B cell (primary cell): ENCODE measurements at regions not wholly inside any gene's neighbourhood (a gene's known extent, or its start where the extent isn't known, plus 50 kb on each side); places are given as distances from the start of the nearest gene placed in this dataset.

Experiments used
- ATAC-seq: fragments of 200-7000 bp; cut with Tn5 transposase; one replicate; pipeline ENCODE4 v1.10.0; 2021; ENCODE audit warnings: low read depth, mild to moderate bottlenecking, moderate number of reproducible peaks, moderate library complexity
- CTCF ChIA-PET: fragments of 350-600 bp; sonication (Branson Sonifier 250); formaldehyde crosslinking; loops from one replicate; lab custom pipeline; 2021; ENCODE audit warnings: antibody characterized with exemption, inconsistent platforms; lab: Charles Lee
- POLR2A ChIA-PET: fragments of 350-600 bp; sonication (Branson Sonifier 250); formaldehyde crosslinking; loops from one replicate; lab custom pipeline; 2021; ENCODE audit warnings: antibody characterized with exemption; lab: Charles Lee
- DNase-seq: peaks from one replicate; pipeline ENCODE4 v3.0.0; 2013
- H2AFZ ChIP-seq: 2 replicates; pipeline ENCODE4 v1.6.1; 2012; ENCODE audit warnings: mild to moderate bottlenecking, low read depth, low read length; ENCODE audit not compliant: insufficient read depth, poor library complexity, severe bottlenecking
- H3K27ac ChIP-seq, 2 donors: 1 replicate in 1 of 2; 2 replicates in 1 of 2; pipeline ENCODE4 v1.5.1; 2012 to 2013; ENCODE audit warnings: low read length in 2 of 2, mild to moderate bottlenecking in 2 of 2, moderate library complexity in 1 of 2
- H3K27me3 ChIP-seq, 4 experiments: fragments of 200-600 bp in 1 of 4; sonication (generic) in 1 of 4; replicated peaks in 1 of 4; 1 replicate in 2 of 4; 2 replicates in 2 of 4; pipeline versions ENCODE4 v1.6.1 to v1.7.0; 2013 to 2016; ENCODE audit warnings: low read length in 3 of 4, mild to moderate bottlenecking in 2 of 4, mixed read lengths in 1 of 4, moderate library complexity in 1 of 4; ENCODE audit not compliant: insufficient read depth in 4 of 4, control insufficient read depth in 3 of 4; ENCODE audit errors: control extremely low read depth in 1 of 4
- H3K36me3 ChIP-seq, 2 experiments: replicated peaks in 1 of 2; 1 replicate in 1 of 2; 2 replicates in 1 of 2; pipeline versions ENCODE4 v1.6.1 to v1.7.1; 2013; ENCODE audit warnings: low read length in 1 of 2; ENCODE audit not compliant: insufficient read depth in 2 of 2, control insufficient read depth in 1 of 2; ENCODE audit errors: control extremely low read depth in 1 of 2, extremely low read depth in 1 of 2
- H3K4me1 ChIP-seq, 2 donors: fragments of 200-600 bp in 1 of 2; sonication (generic) in 1 of 2; 1 replicate in 1 of 2; 2 replicates in 1 of 2; pipeline versions ENCODE4 v1.5.1 to v1.6.1; 2013 to 2017; ENCODE audit warnings: low read length in 2 of 2; ENCODE audit not compliant: control insufficient read depth in 2 of 2, insufficient read depth in 2 of 2
- H3K4me2 ChIP-seq: replicated peaks from 2 replicates; pipeline ENCODE3; 2012; ENCODE audit warnings: mild to moderate bottlenecking, low read depth, low read length; ENCODE audit not compliant: poor library complexity, severe bottlenecking
- H3K4me3 ChIP-seq, 5 experiments: fragments of 200-600 bp in 1 of 5; sonication (generic) in 1 of 5; 1 replicate in 3 of 5; 2 replicates in 2 of 5; pipeline versions ENCODE4 v1.5.1 to v1.7.0; 2011 to 2016; ENCODE audit warnings: low read length in 4 of 5, mild to moderate bottlenecking in 4 of 5, low read depth in 2 of 5, control low read depth in 1 of 5, moderate library complexity in 1 of 5; ENCODE audit not compliant: insufficient read depth in 1 of 5; ENCODE audit errors: control extremely low read depth in 1 of 5, extremely low read depth in 1 of 5
- H3K79me2 ChIP-seq: fragments of 200-600 bp; sonication (generic); one replicate; pipeline ENCODE4 v1.6.0; 2016; ENCODE audit warnings: low read length; ENCODE audit not compliant: control insufficient read depth, insufficient read depth
- H3K9ac ChIP-seq: fragments of 200-600 bp; sonication (generic); 2 replicates; pipeline ENCODE4 v1.6.1; 2017; ENCODE audit warnings: mild to moderate bottlenecking, low read length, moderate library complexity
- H3K9me3 ChIP-seq, 3 donors: one replicate each; pipeline versions ENCODE4 v1.6.1 to v1.7.1; 2013; ENCODE audit warnings: low read length in 2 of 3; ENCODE audit not compliant: control insufficient read depth in 2 of 3, insufficient read depth in 1 of 3; ENCODE audit errors: control extremely low read depth in 1 of 3
- H4K20me1 ChIP-seq: 2 replicates; pipeline ENCODE4 v1.6.0; 2012; ENCODE audit warnings: mild to moderate bottlenecking, low read length; ENCODE audit not compliant: insufficient read depth, control insufficient read depth, poor library complexity, severe bottlenecking
- H3K27ac Mint-ChIP-seq: one replicate; pipeline ENCODE4 v1.8.0; 2021; ENCODE audit warnings: mixed read lengths
- H3K27me3 Mint-ChIP-seq: one replicate; pipeline ENCODE4 v1.8.0; 2021; ENCODE audit warnings: mixed read lengths
- H3K4me1 Mint-ChIP-seq: one replicate; pipeline ENCODE4 v1.8.0; 2021; ENCODE audit warnings: mixed read lengths
- H3K4me3 Mint-ChIP-seq: one replicate; pipeline ENCODE4 v1.8.0; 2021; ENCODE audit warnings: mixed read lengths
- H3K9me3 Mint-ChIP-seq: one replicate; pipeline ENCODE4 v1.8.0; 2022; ENCODE audit warnings: mixed read lengths; ENCODE audit not compliant: insufficient read depth
- CTCF ChIP-seq: fragments of 200-600 bp; IDR thresholded peaks from one replicate; pipeline ENCODE4 v1.8.0; 2022; ENCODE audit warnings: antibody characterized with exemption, mild to moderate bottlenecking
- EZH2 ChIP-seq: IDR thresholded peaks from 2 replicates; pipeline ENCODE4 v1.6.1; 2012; ENCODE audit warnings: borderline replicate concordance, low read depth, mild to moderate bottlenecking, moderate library complexity, low read length; ENCODE audit not compliant: insufficient read depth, poor library complexity, severe bottlenecking
- WGBS: methylation state at CpG from one replicate; pipeline ENCODE4 v1.1.5; 2013; ENCODE audit warnings: missing lambda C conversion rate; ENCODE audit not compliant: insufficient coverage; 5-methylcytosine and 5-hydroxymethylcytosine counted together
- intact Hi-C: fragments of 100-400 bp; cut with micrococcal nuclease; formaldehyde crosslinking; loops from one replicate; pipeline ENCODE4 v1.10.0; 2022

- peak overlapping the region in 3 of 5 experiments; percentile 19 to 35 (median 26) for H3K4me3 ChIP-seq
Measured at GRCh38 chrX:65926095-65927019, 113.5 kb downstream of the VSIG4 start.

More at GRCh38 chrX:65926095-65927019, 113.5 kb downstream of the VSIG4 start:
- Histone ChIP-seq H3K4me1 (peaks cover 28 to 30% of the 10 kb centered on the region in 2 donors), H3K27ac (peak overlapping the region; percentile 11 to 12), H3K9ac (peak overlapping the region; percentile 19), H3K9me3 (peaks cover 0 to 5% (median 0%) of the 10 kb centered on the region in 3 donors), H3K27me3 (peaks cover 0 to 2% (median 0%) of the 10 kb centered on the region in 4 experiments), H3K4me2 (peak overlapping the region; percentile 69), H3K36me3 (no peaks in the 10 kb centered on the region), H3K79me2 (no peaks in the 10 kb centered on the region), H4K20me1 (no peaks in the 10 kb centered on the region), H2AFZ (peak overlapping the region; percentile 21)
- DNase-seq = peak; percentile 43
- no peaks in the 10 kb centered on the region for H3K9me3 Mint-ChIP-seq
- TF ChIP-seq CTCF (no peak), EZH2 (no peak)
- POLR2A ChIA-PET = interaction anchor here (0.6 kb wide), 1 partner anchor 32 kb away, joined by 3 read pairs; no protein-coding TSS in a partner anchor
- ATAC-seq = peak; percentile 51
- CTCF ChIA-PET = no interaction called here
- WGBS = no CpG with 5 or more reads among the region's 5 CpGs
- peak overlapping the region; percentile 65 for H3K27ac Mint-ChIP-seq
- intact Hi-C loops = no loop called here
- no peaks in the 10 kb centered on the region for H3K27me3 Mint-ChIP-seq
- peaks cover 43% of the 10 kb centered on the region for H3K4me1 Mint-ChIP-seq
- peak overlapping the region; percentile 72 for H3K4me3 Mint-ChIP-seq
